ENCODE measurements at regions not wholly inside any gene's neighbourhood (a gene's known extent, or its start where the extent isn't known, plus 50 kb on each side); places are given as distances from the start of the nearest gene placed in this dataset.

GRCh38 chr6:147053311-147053921 is 150.8 kb upstream of the STXBP5 start:
- TF ChIP-seq EZH2 (IDR thresholded peaks at IDR 0.05; ENCODE audit: borderline replicate concordance, insufficient read depth, low read depth, low read length, poor library complexity, severe bottlenecking) (no peak), CTCF (IDR thresholded peaks at IDR 0.05) (no peak)

Measured in B cell (primary cell).